ENCODE measurements at regions not wholly inside any gene's neighbourhood (a gene's known extent, or its start where the extent isn't known, plus 50 kb on each side); places are given as distances from the start of the nearest gene placed in this dataset.

GRCh38 chr15:29968895-29969561 is 113.7 kb upstream of the GOLGA8J start:
- TF ChIP-seq CTCF (tag by site-specific recombination; IDR thresholded peaks at IDR 0.05) (no peak), ZNF133 (tag by site-specific recombination; IDR thresholded peaks at IDR 0.05) (no peak), ZNF785 (tag by site-specific recombination; IDR thresholded peaks at IDR 0.05) (no peak), ZNF768 (tag by site-specific recombination; IDR thresholded peaks at IDR 0.05) (no peak), MEIS1 (CRISPR knock-in tag; IDR thresholded peaks at IDR 0.05; ENCODE audit: borderline replicate concordance) (no peak), ZBTB11 (tag by site-specific recombination; conservative IDR thresholded peaks at IDR 0.05; ENCODE audit: low read depth) (no peak), ZNF837 (tag by site-specific recombination; IDR thresholded peaks at IDR 0.05) (no peak), ZNF423 (tag by site-specific recombination; IDR thresholded peaks at IDR 0.05) (no peak), ZNF580 (tag by site-specific recombination; IDR thresholded peaks at IDR 0.05) (no peak), ZBTB48 (tag by site-specific recombination; IDR thresholded peaks at IDR 0.05) (no peak), PBX3 (CRISPR knock-in tag; IDR thresholded peaks at IDR 0.05) (no peak), ZNF654 (tag by site-specific recombination; IDR thresholded peaks at IDR 0.05; ENCODE audit: low read depth) (no peak), FEZF1 (tag by site-specific recombination; IDR thresholded peaks at IDR 0.05) (no peak), ZNF18 (tag by site-specific recombination; IDR thresholded peaks at IDR 0.05) (no peak)

Data from HEK293 (cell line).